GM23338 (cell line): ENCODE measurements at regions not wholly inside any gene's neighbourhood (a gene's known extent, or its start where the extent isn't known, plus 50 kb on each side); places are given as distances from the start of the nearest gene placed in this dataset.

Experiments
- ATAC-seq: fragments of 200-7000 bp; cut with Tn5 transposase; 3 replicates; pipeline ENCODE4 v1.9.1; 2020
- DNase-seq: peaks from one replicate; pipeline ENCODE4 v3.0.0-alpha.2; 2015; ENCODE audit warnings: low spot score
- H2AFZ ChIP-seq: fragments of 200-600 bp; sonication (generic); 2 replicates; pipeline ENCODE4 v1.8.0; 2016; ENCODE audit warnings: antibody characterized with exemption, mild to moderate bottlenecking, moderate library complexity
- H3F3A ChIP-seq: fragments of 200-600 bp; sonication (generic); replicated peaks from 2 replicates; pipeline ENCODE4 v1.8.0; 2017; ENCODE audit warnings: antibody characterized with exemption, mixed run types, low read depth
- H3K27ac ChIP-seq: fragments of 200-600 bp; sonication (generic); 2 replicates; pipeline ENCODE4 v1.6.1; 2016; ENCODE audit warnings: low read depth
- H3K27me3 ChIP-seq: fragments of 200-600 bp; sonication (generic); 2 replicates; pipeline ENCODE4 v1.8.0; 2016; ENCODE audit warnings: mild to moderate bottlenecking, mixed run types, moderate library complexity; ENCODE audit not compliant: insufficient read depth
- H3K36me3 ChIP-seq: fragments of 200-600 bp; sonication (generic); 2 replicates; pipeline ENCODE4 v1.8.0; 2016; ENCODE audit warnings: mild to moderate bottlenecking; ENCODE audit not compliant: insufficient read depth
- H3K4me1 ChIP-seq: fragments of 200-600 bp; sonication (generic); 2 replicates; pipeline ENCODE4 v1.8.0; 2016; ENCODE audit warnings: mild to moderate bottlenecking, moderate library complexity; ENCODE audit not compliant: insufficient read depth
- H3K4me2 ChIP-seq: fragments of 200-600 bp; sonication (generic); 2 replicates; pipeline ENCODE4 v1.7.1; 2017; ENCODE audit warnings: mixed run types
- H3K4me3 ChIP-seq: fragments of 200-600 bp; sonication (generic); 2 replicates; pipeline ENCODE4 v1.6.1; 2016; ENCODE audit warnings: mixed run types
- H3K79me2 ChIP-seq: fragments of 200-600 bp; sonication (generic); replicated peaks from 2 replicates; pipeline ENCODE4 v1.8.0; 2017; ENCODE audit warnings: mild to moderate bottlenecking; ENCODE audit not compliant: insufficient read depth
- H3K9me2 ChIP-seq: fragments of 200-600 bp; sonication (generic); 2 replicates; pipeline ENCODE4 v1.8.0; 2017; ENCODE audit not compliant: insufficient read depth
- H4K20me1 ChIP-seq: fragments of 200-600 bp; sonication (generic); replicated peaks from 2 replicates; pipeline ENCODE4 v1.8.0; 2017; ENCODE audit warnings: mild to moderate bottlenecking; ENCODE audit not compliant: insufficient read depth
- H3K27ac Mint-ChIP-seq: 2 replicates; pipeline ENCODE4 v1.8.0; 2020; ENCODE audit warnings: inconsistent platforms, mild to moderate bottlenecking, moderate library complexity, mixed read lengths
- H3K27me3 Mint-ChIP-seq: 3 replicates; pipeline ENCODE4 v1.8.0; 2022; ENCODE audit warnings: low read depth, mild to moderate bottlenecking, moderate library complexity, mixed read lengths, inconsistent platforms; ENCODE audit not compliant: insufficient read depth, poor library complexity
- H3K36me3 Mint-ChIP-seq: 3 replicates; pipeline ENCODE4 v1.8.0; 2021; ENCODE audit warnings: low read depth, mild to moderate bottlenecking, inconsistent platforms, moderate library complexity, mixed read lengths
- H3K4me1 Mint-ChIP-seq: 3 replicates; pipeline ENCODE4 v1.8.0; 2020; ENCODE audit warnings: mild to moderate bottlenecking, inconsistent platforms, mixed read lengths
- H3K4me3 Mint-ChIP-seq: 3 replicates; pipeline ENCODE4 v1.8.0; 2021; ENCODE audit warnings: moderate library complexity, mild to moderate bottlenecking, inconsistent platforms, mixed read lengths
- H3K9me3 Mint-ChIP-seq: 3 replicates; pipeline ENCODE4 v1.8.0; 2020; ENCODE audit warnings: moderate library complexity, mild to moderate bottlenecking, inconsistent platforms, mixed read lengths
- CREB1 ChIP-seq: fragments of 250-450 bp; sonication (Bioruptor Pico); IDR thresholded peaks from 2 replicates; pipeline ENCODE4 v1.5.0; 2020; ENCODE audit warnings: low read depth, mild to moderate bottlenecking, moderate library complexity
- CTCF ChIP-seq, 2 experiments: fragments of 200-600 bp in 1 of 2; sonication (generic) in 1 of 2; conservative IDR thresholded peaks; 2 replicates each; pipeline versions ENCODE4 v1.5.1 to v1.6.1; 2016 to 2017; ENCODE audit warnings: antibody characterized with exemption in 2 of 2, low read depth in 2 of 2, mild to moderate bottlenecking in 2 of 2, moderate library complexity in 1 of 2
- ETS1 ChIP-seq: IDR thresholded peaks from 2 replicates; pipeline ENCODE4 v1.6.1; 2016; ENCODE audit warnings: antibody characterized with exemption
- EZH2 ChIP-seq: fragments of 200-600 bp; sonication (generic); IDR thresholded peaks from one replicate; pipeline ENCODE4 v1.8.0; 2017; ENCODE audit warnings: antibody characterized with exemption, mild to moderate bottlenecking, low read depth; ENCODE audit not compliant: unreplicated experiment
- EZH2phosphoT487 ChIP-seq: fragments of 200-600 bp; sonication (generic); IDR thresholded peaks from one replicate; pipeline ENCODE4 v1.8.1; 2018; ENCODE audit warnings: antibody characterized with exemption; ENCODE audit not compliant: unreplicated experiment
- JUNB ChIP-seq: IDR thresholded peaks from one replicate; pipeline ENCODE4 v1.6.1; 2016; ENCODE audit warnings: antibody characterized with exemption; ENCODE audit not compliant: unreplicated experiment
- NANOG ChIP-seq: IDR thresholded peaks from 2 replicates; pipeline ENCODE4 v1.6.1; 2016; ENCODE audit warnings: antibody characterized with exemption, borderline replicate concordance
- POLR2AphosphoS5 ChIP-seq: IDR thresholded peaks from 2 replicates; pipeline ENCODE4 v1.6.1; 2016; ENCODE audit warnings: antibody characterized with exemption, low read depth
- REST ChIP-seq: IDR thresholded peaks from one replicate; pipeline ENCODE4 v1.6.1; 2018; ENCODE audit warnings: antibody characterized with exemption; ENCODE audit not compliant: unreplicated experiment
- STAT1 ChIP-seq: IDR thresholded peaks from one replicate; pipeline ENCODE4 v1.6.1; 2016; ENCODE audit warnings: antibody characterized with exemption; ENCODE audit not compliant: unreplicated experiment
- ZNF114 ChIP-seq: fragments of 250-450 bp; sonication (Bioruptor Pico); IDR thresholded peaks from 2 replicates; pipeline ENCODE4 v1.5.0; 2020; ENCODE audit warnings: mild to moderate bottlenecking, moderate library complexity
- ZNF331 ChIP-seq: fragments of 250-450 bp; sonication (Bioruptor Pico); IDR thresholded peaks from 2 replicates; pipeline ENCODE4 v1.5.0; 2020; ENCODE audit warnings: low read depth, mild to moderate bottlenecking, moderate library complexity
- ZNF462 ChIP-seq: fragments of 250-450 bp; sonication (Bioruptor Pico); IDR thresholded peaks from 2 replicates; pipeline ENCODE4 v1.5.0; 2020; ENCODE audit warnings: mild to moderate bottlenecking, moderate library complexity

- peaks cover 4% of the 10 kb centered on the region; the same call in 1 of the 3 replicates for H3K4me1 Mint-ChIP-seq
- H3F3A ChIP-seq, result no peaks in the 10 kb centered on the region
- no peak overlapping the region for H2AFZ ChIP-seq
- H3K9me3 Mint-ChIP-seq, result no peaks in the 10 kb centered on the region
- H3K36me3 ChIP-seq, result no peaks in the 10 kb centered on the region
- H3K27me3 Mint-ChIP-seq, result no peaks in the 10 kb centered on the region
- ATAC-seq, result no peak
- H3K4me3 ChIP-seq, result no peak overlapping the region
- no peaks in the 10 kb centered on the region for H3K36me3 Mint-ChIP-seq
- H3K27ac Mint-ChIP-seq, result no peak overlapping the region
- no peak overlapping the region for H3K27ac ChIP-seq
- H3K27me3 ChIP-seq, result no peaks in the 10 kb centered on the region
- H3K79me2 ChIP-seq, result no peaks in the 10 kb centered on the region
- no peak overlapping the region for H3K4me3 Mint-ChIP-seq
- no peak overlapping the region for H3K4me2 ChIP-seq
- DNase-seq, result no peak
- H3K4me1 ChIP-seq, result peaks cover 5% of the 10 kb centered on the region; the same call in 1 of the 2 replicates
- no peaks in the 10 kb centered on the region for H3K9me2 ChIP-seq
- no peak for TF ChIP-seq ZNF331 (CRISPR knock-in tag)
- TF ChIP-seq ZNF114 (CRISPR knock-in tag), result no peak
- TF ChIP-seq CTCF (conservative IDR thresholded peaks at IDR 0.05; ENCODE audit: low read depth in 2 of 2), result no peak
- no peak for TF ChIP-seq CREB1
- no peak for TF ChIP-seq EZH2phosphoT487
- TF ChIP-seq ETS1, result no peak
- TF ChIP-seq POLR2AphosphoS5, result no peak
- TF ChIP-seq ZNF462 (CRISPR knock-in tag), result no peak
- TF ChIP-seq STAT1, result no peak
- no peak for TF ChIP-seq REST
- TF ChIP-seq JUNB, result no peak
- TF ChIP-seq EZH2, result no peak
- TF ChIP-seq NANOG, result no peak
- H4K20me1 ChIP-seq, result no peaks in the 10 kb centered on the region
Observed at GRCh38 chr6:104509355-104509754, 350.4 kb downstream of the HACE1 start.
